Transverse colon (tissue), 4 donors: ENCODE measurements at regions not wholly inside any gene's neighbourhood (a gene's known extent, or its start where the extent isn't known, plus 50 kb on each side); places are given as distances from the start of the nearest gene placed in this dataset.

ENCODE experiments used
- DNase-seq: peaks from one replicate; pipeline ENCODE4 v3.0.0-alpha.2; 2019
- H3K27ac ChIP-seq, 4 donors: fragments of 200-600 bp; sonication (generic); 2 replicates each; pipeline ENCODE4 v1.5.1; 2016 to 2018; ENCODE audit warnings: inconsistent platforms in 4 of 4
- H3K27me3 ChIP-seq: fragments of 200-600 bp; sonication (generic); 2 replicates; pipeline ENCODE4 v1.5.1; 2017; ENCODE audit warnings: inconsistent platforms
- H3K36me3 ChIP-seq, 4 donors: fragments of 200-600 bp; sonication (generic); 2 replicates each; pipeline ENCODE4 v1.5.1; 2017 to 2019; ENCODE audit warnings: inconsistent platforms in 4 of 4
- H3K4me1 ChIP-seq, 4 donors: fragments of 200-600 bp; sonication (generic); 2 replicates each; pipeline ENCODE4 v1.5.1; 2017 to 2020; ENCODE audit warnings: inconsistent platforms in 4 of 4
- H3K4me3 ChIP-seq, 4 donors: fragments of 200-600 bp; sonication (generic); 1 replicate in 1 of 4; 2 replicates in 3 of 4; pipeline versions ENCODE4 v1.5.1 to v1.6.1; 2017 to 2019; ENCODE audit warnings: inconsistent platforms in 4 of 4
- H3K9me3 ChIP-seq, 2 donors: fragments of 200-600 bp; sonication (generic); 2 replicates each; pipeline ENCODE4 v1.5.1; 2017 to 2019; ENCODE audit warnings: inconsistent platforms in 2 of 2
- CTCF ChIP-seq, 5 experiments: fragments of 200-600 bp in 3 of 5; fragments of 450-650 bp in 2 of 5; sonication (generic) in 3 of 5; IDR thresholded peaks; 1 replicate in 2 of 5; 2 replicates in 3 of 5; pipeline ENCODE4 v1.5.1; 2016 to 2017; ENCODE audit warnings: antibody characterized with exemption in 5 of 5, inconsistent platforms in 3 of 5, mild to moderate bottlenecking in 2 of 5, moderate library complexity in 1 of 5
- EP300 ChIP-seq: sonication (generic); formaldehyde crosslinking; IDR thresholded peaks from one replicate; pipeline ENCODE4 v1.6.1; 2017; ENCODE audit warnings: antibody characterized with exemption, low read depth
- POLR2A ChIP-seq: fragments of 450-650 bp; IDR thresholded peaks from one replicate; pipeline ENCODE4 v1.6.1; 2016; ENCODE audit warnings: antibody characterized with exemption, mild to moderate bottlenecking, moderate library complexity
- POLR2AphosphoS5 ChIP-seq, 3 donors: sonication (generic); formaldehyde crosslinking; IDR thresholded peaks; one replicate each; pipeline ENCODE4 v1.6.1; 2016; ENCODE audit warnings: antibody characterized with exemption in 3 of 3
- WGBS, 2 donors: methylation state at CpG; one replicate each; pipeline ENCODE4 v1.1.5; 2018; ENCODE audit warnings: low coverage in 1 of 2; 5-methylcytosine and 5-hydroxymethylcytosine counted together
- in situ Hi-C, 4 donors: fragments of 200-750 bp; cut with MboI; loops; one replicate each; pipeline versions ENCODE4 v1.15.0 to v1.15.1; 2017; ENCODE audit warnings: low sequenced_read_pairs in 3 of 4, low pct_ligation_motif_present in 1 of 4, low pct_unique_long_range_greater_than_20kb in 1 of 4
- intact Hi-C: fragments of 100-400 bp; cut with DNase I; formaldehyde crosslinking; loops from one replicate; pipeline ENCODE4 v1.15.1; 2023; ENCODE audit warnings: low total_unique reads

- Histone ChIP-seq H3K4me1 (no peaks in the 10 kb centered on the region), H3K36me3 (no peaks in the 10 kb centered on the region), H3K27ac (no peak overlapping the region), H3K4me3 (no peak overlapping the region), H3K27me3 (no peaks in the 10 kb centered on the region), H3K9me3 (no peaks in the 10 kb centered on the region)
- 24 to 36% methylated on average over 1 of the region's 1 CpG for WGBS, 2 donors
- intact Hi-C loops (no loop called here), in situ Hi-C loops (no loop called here)
- DNase-seq: no peak
- TF ChIP-seq EP300 (no peak), CTCF (IDR thresholded peaks at IDR 0.05) (no peak), POLR2AphosphoS5 (IDR thresholded peaks at IDR 0.05) (no peak), POLR2A (no peak)
These were observed 780.8 kb upstream of the GCFC2 start for GRCh38 chr2:76491503-76491902.

GRCh38 chr2:76478266-76479035 is 767.7 kb upstream of the GCFC2 start:
- no peak overlapping the region for H3K4me3 ChIP-seq
- H3K4me1 ChIP-seq: no peaks in the 10 kb centered on the region
- no peak for TF ChIP-seq EP300
- TF ChIP-seq POLR2A: no peak
- TF ChIP-seq POLR2AphosphoS5 (IDR thresholded peaks at IDR 0.05): no peak
- no peak for TF ChIP-seq CTCF (IDR thresholded peaks at IDR 0.05)
- intact Hi-C loops (no loop called here), in situ Hi-C loops (no loop called here)
- H3K36me3 ChIP-seq: no peaks in the 10 kb centered on the region
- no peak overlapping the region for H3K27ac ChIP-seq
- no peaks in the 10 kb centered on the region for H3K9me3 ChIP-seq
- 54 to 71% methylated on average over 3 to 5 of the region's 5 CpGs for WGBS, 2 donors
- DNase-seq: no peak
- no peaks in the 10 kb centered on the region for H3K27me3 ChIP-seq

DNA sequence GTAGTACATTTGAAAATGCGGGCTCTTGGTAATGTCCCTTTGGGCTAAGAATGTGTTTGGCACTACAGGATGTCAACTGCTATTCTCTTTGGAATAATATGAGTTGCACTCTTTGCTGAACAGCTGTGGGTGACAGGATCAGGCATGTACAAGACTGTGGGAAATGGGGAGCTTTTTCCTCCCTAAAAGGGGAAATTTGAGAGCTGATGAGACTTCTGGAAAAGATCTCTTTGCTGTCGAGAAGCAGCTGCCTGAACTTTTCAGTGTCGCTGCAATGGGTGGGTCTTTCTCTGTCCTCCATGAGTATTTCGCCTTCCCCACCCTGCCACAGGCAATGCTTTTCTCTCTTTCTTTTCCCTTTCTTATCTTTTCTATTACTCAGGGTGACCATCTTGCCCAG is 762.2 kb upstream of the GCFC2 start:
- intact Hi-C loops: no loop called here
- DNase-seq: no peak
- in situ Hi-C loops: no loop called here
- no peak overlapping the region for H3K27ac ChIP-seq
- WGBS, 2 donors: 86 to 89% methylated on average over 4 of the region's 4 CpGs
- H3K4me1 ChIP-seq: no peaks in the 10 kb centered on the region
- H3K27me3 ChIP-seq: no peaks in the 10 kb centered on the region
- no peaks in the 10 kb centered on the region for H3K9me3 ChIP-seq
- TF ChIP-seq POLR2A: no peak
- TF ChIP-seq EP300: no peak
- no peak for TF ChIP-seq CTCF (IDR thresholded peaks at IDR 0.05)
- no peak for TF ChIP-seq POLR2AphosphoS5 (IDR thresholded peaks at IDR 0.05)
- H3K36me3 ChIP-seq: no peaks in the 10 kb centered on the region
- H3K4me3 ChIP-seq: no peak overlapping the region

DNA sequence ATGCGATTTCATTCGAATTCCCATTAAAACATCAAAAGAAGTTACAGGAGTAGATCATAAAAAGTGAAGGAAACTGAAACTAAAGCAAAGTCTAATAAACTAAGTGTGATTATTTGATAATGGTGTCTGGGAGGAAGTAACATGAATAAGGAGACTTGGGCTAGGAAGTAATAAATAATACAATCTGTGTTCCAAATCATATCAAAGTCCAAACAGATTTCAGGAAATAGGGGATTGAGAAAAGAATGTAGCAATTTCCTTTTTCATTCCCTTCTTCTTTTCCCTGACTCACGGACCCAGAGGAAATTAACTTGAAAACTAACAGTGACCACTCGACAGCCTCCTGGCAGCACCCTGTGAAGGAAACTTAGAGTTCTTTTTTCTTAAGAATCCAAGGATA is 758.4 kb upstream of the GCFC2 start:
- H3K27me3 ChIP-seq: no peaks in the 10 kb centered on the region
- no peaks in the 10 kb centered on the region for H3K9me3 ChIP-seq
- H3K4me1 ChIP-seq: no peaks in the 10 kb centered on the region
- TF ChIP-seq CTCF (IDR thresholded peaks at IDR 0.05) (no peak), EP300 (no peak), POLR2A (no peak), POLR2AphosphoS5 (IDR thresholded peaks at IDR 0.05) (no peak)
- in situ Hi-C loops (no loop called here), intact Hi-C loops (no loop called here)
- no peak overlapping the region for H3K27ac ChIP-seq
- no peak overlapping the region for H3K4me3 ChIP-seq
- 57 to 71% methylated on average over 4 of the region's 4 CpGs for WGBS, 2 donors
- no peaks in the 10 kb centered on the region for H3K36me3 ChIP-seq
- DNase-seq: no peak
